H9 (cell line): ENCODE measurements at regions not wholly inside any gene's neighbourhood (a gene's known extent, or its start where the extent isn't known, plus 50 kb on each side); places are given as distances from the start of the nearest gene placed in this dataset.

Experiments used
- DNase-seq: peaks from one replicate; pipeline ENCODE4 v3.0.0-alpha.2; 2017
- H2AFZ ChIP-seq: one replicate; pipeline ENCODE4 v1.6.1; 2013; ENCODE audit warnings: mild to moderate bottlenecking, low read length, control low read depth, moderate library complexity
- H2AK5ac ChIP-seq: 2 replicates; pipeline ENCODE4 v1.6.1; 2013; ENCODE audit warnings: low read length, control low read depth, mixed read lengths; ENCODE audit not compliant: insufficient read length
- H2BK120ac ChIP-seq: one replicate; pipeline ENCODE4 v1.6.1; 2013; ENCODE audit warnings: low read depth, mild to moderate bottlenecking, low read length, control low read depth, inconsistent platforms; ENCODE audit not compliant: poor library complexity, severe bottlenecking
- H2BK12ac ChIP-seq: 2 replicates; pipeline ENCODE4 v1.6.1; 2013; ENCODE audit warnings: low read length, control low read depth, mixed read lengths, low read depth; ENCODE audit not compliant: insufficient read length
- H2BK15ac ChIP-seq: 2 replicates; pipeline ENCODE4 v1.6.1; 2013; ENCODE audit warnings: low read depth, low read length, control low read depth
- H2BK20ac ChIP-seq: one replicate; pipeline ENCODE4 v1.6.1; 2013; ENCODE audit warnings: low read depth, mild to moderate bottlenecking, low read length, control low read depth, inconsistent platforms; ENCODE audit not compliant: poor library complexity, severe bottlenecking
- H2BK5ac ChIP-seq: 2 replicates; pipeline ENCODE4 v1.6.1; 2013; ENCODE audit warnings: low read length, control low read depth, mixed read lengths; ENCODE audit not compliant: insufficient read length
- H3K14ac ChIP-seq: 2 replicates; pipeline ENCODE4 v1.6.1; 2013; ENCODE audit warnings: low read length, control low read depth; ENCODE audit not compliant: insufficient read depth
- H3K18ac ChIP-seq: 2 replicates; pipeline ENCODE4 v1.6.1; 2013; ENCODE audit warnings: low read depth, mild to moderate bottlenecking, mixed read lengths, low read length, control low read depth; ENCODE audit not compliant: insufficient read length
- H3K23ac ChIP-seq: 2 replicates; pipeline ENCODE4 v1.6.1; 2013; ENCODE audit warnings: low read length, control low read depth, mixed read lengths, low read depth; ENCODE audit not compliant: insufficient read length
- H3K23me2 ChIP-seq: 2 replicates; pipeline ENCODE4 v1.6.1; 2013; ENCODE audit warnings: low read depth, mild to moderate bottlenecking, mixed read lengths, low read length, control low read depth; ENCODE audit not compliant: insufficient read length, poor library complexity, severe bottlenecking
- H3K27ac ChIP-seq: 2 replicates; pipeline ENCODE4 v1.5.1; 2013; ENCODE audit warnings: low read length, control low read depth, mixed read lengths, low read depth; ENCODE audit not compliant: insufficient read length
- H3K27me3 ChIP-seq: 2 replicates; pipeline ENCODE4 v1.6.1; 2013; ENCODE audit warnings: low read length, control low read depth, inconsistent platforms; ENCODE audit not compliant: insufficient read depth
- H3K4ac ChIP-seq: 2 replicates; pipeline ENCODE4 v1.6.1; 2013; ENCODE audit warnings: low read depth, mild to moderate bottlenecking, control low read depth, inconsistent platforms, low read length, moderate library complexity
- H3K4me1 ChIP-seq: 2 replicates; pipeline ENCODE4 v1.6.1; 2013; ENCODE audit warnings: low read length, control low read depth, inconsistent platforms; ENCODE audit not compliant: insufficient read depth
- H3K4me2 ChIP-seq: 2 replicates; pipeline ENCODE4 v1.6.1; 2013; ENCODE audit warnings: low read length, control low read depth, mixed read lengths; ENCODE audit not compliant: insufficient read length, insufficient read depth
- H3K56ac ChIP-seq: 2 replicates; pipeline ENCODE4 v1.6.1; 2013; ENCODE audit warnings: low read depth, mild to moderate bottlenecking, mixed read lengths, low read length, control low read depth; ENCODE audit not compliant: insufficient read length
- H3K79me1 ChIP-seq: 2 replicates; pipeline ENCODE4 v1.6.1; 2013; ENCODE audit warnings: low read depth, mild to moderate bottlenecking, moderate library complexity, low read length, control low read depth, inconsistent platforms; ENCODE audit not compliant: insufficient read depth, poor library complexity, severe bottlenecking
- H3K79me2 ChIP-seq: 2 replicates; pipeline ENCODE4 v1.6.1; 2013; ENCODE audit warnings: low read length, control low read depth, inconsistent platforms; ENCODE audit not compliant: insufficient read depth
- H3K9ac ChIP-seq: 2 replicates; pipeline ENCODE4 v1.6.1; 2013; ENCODE audit warnings: low read length, control low read depth, mixed read lengths; ENCODE audit not compliant: insufficient read length; ENCODE audit errors: extremely low read depth
- H3K9me3 ChIP-seq: one replicate; pipeline ENCODE4 v1.6.1; 2013; ENCODE audit warnings: low read depth, low read length, inconsistent platforms; ENCODE audit not compliant: control insufficient read depth
- H3T11ph ChIP-seq: one replicate; pipeline ENCODE4 v1.6.1; 2013; ENCODE audit warnings: mild to moderate bottlenecking, low read length, control low read depth, inconsistent platforms
- H4K20me1 ChIP-seq: one replicate; pipeline ENCODE4 v1.6.1; 2013; ENCODE audit not compliant: control insufficient read depth, insufficient read length, insufficient read depth
- H4K5ac ChIP-seq: 2 replicates; pipeline ENCODE4 v1.6.1; 2013; ENCODE audit warnings: low read depth, mild to moderate bottlenecking, mixed read lengths, low read length, control low read depth; ENCODE audit not compliant: insufficient read length
- H4K8ac ChIP-seq: replicated peaks from 2 replicates; pipeline ENCODE4 v1.6.1; 2013; ENCODE audit warnings: low read length, control low read depth, mixed read lengths, low read depth; ENCODE audit not compliant: insufficient read length
- H4K91ac ChIP-seq: 2 replicates; pipeline ENCODE4 v1.6.1; 2013; ENCODE audit warnings: low read depth, mild to moderate bottlenecking, moderate library complexity, mixed read lengths, low read length, control low read depth; ENCODE audit not compliant: insufficient read length
- H3K27ac Mint-ChIP-seq, 3 experiments: 2 replicates in 2 of 3; 3 replicates in 1 of 3; pipeline ENCODE4 v1.8.0; 2020 to 2021; ENCODE audit warnings: mixed read lengths in 3 of 3, mild to moderate bottlenecking in 1 of 3, moderate library complexity in 1 of 3
- H3K27me3 Mint-ChIP-seq: 2 replicates; pipeline ENCODE4 v1.8.0; 2021; ENCODE audit warnings: low read depth, mild to moderate bottlenecking, moderate library complexity, mixed read lengths
- H3K36me3 Mint-ChIP-seq, 3 experiments: 2 replicates in 2 of 3; 3 replicates in 1 of 3; pipeline ENCODE4 v1.8.0; 2020 to 2021; ENCODE audit warnings: low read depth in 3 of 3, mixed read lengths in 3 of 3; ENCODE audit not compliant: insufficient read depth in 1 of 3
- H3K4me1 Mint-ChIP-seq, 2 experiments: 2 replicates each; pipeline ENCODE4 v1.8.0; 2020; ENCODE audit warnings: mixed read lengths in 2 of 2
- H3K4me3 Mint-ChIP-seq, 2 experiments: 2 replicates in 1 of 2; 3 replicates in 1 of 2; pipeline ENCODE4 v1.8.0; 2020 to 2021; ENCODE audit warnings: mild to moderate bottlenecking in 2 of 2, mixed read lengths in 2 of 2, moderate library complexity in 1 of 2
- H3K9me3 Mint-ChIP-seq, 2 experiments: 2 replicates in 1 of 2; 3 replicates in 1 of 2; pipeline ENCODE4 v1.8.0; 2020; ENCODE audit warnings: mild to moderate bottlenecking in 2 of 2, mixed read lengths in 2 of 2, moderate library complexity in 1 of 2
- CTCF ChIP-seq: fragments of 200-600 bp; sonication (generic); conservative IDR thresholded peaks from 3 replicates; pipeline ENCODE4 v1.8.0; 2021; ENCODE audit warnings: antibody characterized with exemption, mild to moderate bottlenecking
- WGBS: extraction: QIAGEN DNeasy Blood & Tissue Kit; methylation state at CpG from one replicate; pipeline ENCODE4 v1.1.7; 2013; ENCODE audit warnings: missing lambda C conversion rate, low lambda C conversion rate, mixed read lengths; ENCODE audit not compliant: insufficient read length; ENCODE audit errors: extremely low coverage; 5-methylcytosine and 5-hydroxymethylcytosine counted together

DNA sequence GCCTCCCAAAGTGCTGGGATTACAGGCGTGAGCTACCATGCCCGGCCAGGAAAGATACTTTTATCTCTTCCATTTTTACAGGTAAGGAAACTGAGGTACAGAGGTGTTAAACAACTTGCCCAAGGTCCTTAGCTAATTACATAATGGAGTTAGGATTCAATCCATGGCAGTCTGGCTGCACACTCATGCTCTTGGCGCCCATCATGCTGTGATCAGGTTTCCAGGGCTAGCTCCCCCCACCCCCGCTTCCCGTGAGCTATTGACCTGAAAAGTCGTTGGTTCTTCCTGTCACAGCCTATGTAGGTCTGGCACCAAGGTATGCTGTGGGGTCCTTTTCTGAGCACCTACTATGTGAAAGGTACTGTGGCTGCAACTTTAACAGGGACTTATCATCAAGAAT, 55.9 kb upstream of the LARS2 start:
- H3K27me3 Mint-ChIP-seq, result peaks cover 3% of the 10 kb centered on the region
- WGBS, result no CpG with 5 or more reads among the region's 6 CpGs
- H3K23me2 ChIP-seq, result no peaks in the 10 kb centered on the region

More for the DNA sequence above, 55.9 kb upstream of the LARS2 start:
- no peak for TF ChIP-seq CTCF
- H2AFZ ChIP-seq, result no peak overlapping the region
- H4K91ac ChIP-seq, result no peak overlapping the region
- no peak overlapping the region for H2BK20ac ChIP-seq
- H2BK12ac ChIP-seq, result no peak overlapping the region
- peaks cover 39% of the 10 kb centered on the region in 2 experiments for H3K4me1 Mint-ChIP-seq
- no peaks in the 10 kb centered on the region for H3K4me1 ChIP-seq
- no peak overlapping the region for H3K9ac ChIP-seq
- H4K20me1 ChIP-seq, result no peaks in the 10 kb centered on the region
- no peak overlapping the region for H4K5ac ChIP-seq
- no peak for DNase-seq
- H3K9me3 ChIP-seq, result no peaks in the 10 kb centered on the region
- no peaks in the 10 kb centered on the region for H3K27me3 ChIP-seq
- no peak overlapping the region for H3K23ac ChIP-seq
- no peak overlapping the region for H3K4ac ChIP-seq
- no peak overlapping the region for H3K4me2 ChIP-seq
- H3K79me2 ChIP-seq, result no peaks in the 10 kb centered on the region
- H3K14ac ChIP-seq, result no peak overlapping the region
- H2BK120ac ChIP-seq, result no peak overlapping the region
- H4K8ac ChIP-seq, result no peak overlapping the region
- H2BK5ac ChIP-seq, result no peak overlapping the region
- H3K79me1 ChIP-seq, result no peaks in the 10 kb centered on the region
- no peak overlapping the region for H3K56ac ChIP-seq
- H3K27ac Mint-ChIP-seq, result no peak overlapping the region
- no peak overlapping the region for H2AK5ac ChIP-seq
- H3T11ph ChIP-seq, result no peak overlapping the region
- no peak overlapping the region for H2BK15ac ChIP-seq
- H3K27ac ChIP-seq, result no peak overlapping the region
- no peak overlapping the region for H3K18ac ChIP-seq
- H3K36me3 Mint-ChIP-seq, result no peaks in the 10 kb centered on the region
- no peaks in the 10 kb centered on the region; a peak in 1 of 5 replicates for H3K9me3 Mint-ChIP-seq
- no peak overlapping the region for H3K4me3 Mint-ChIP-seq
